Prostate gland (tissue), 2 donors: ENCODE measurements at regions not wholly inside any gene's neighbourhood (a gene's known extent, or its start where the extent isn't known, plus 50 kb on each side); places are given as distances from the start of the nearest gene placed in this dataset.

Experiments
- DNase-seq: peaks from one replicate; pipeline ENCODE4 v3.0.0-alpha.2; 2019; ENCODE audit warnings: low spot score
- H3K27ac ChIP-seq, 2 donors: fragments of 200-600 bp; sonication (generic); 2 replicates each; pipeline ENCODE4 v1.5.1; 2017 to 2019
- H3K27me3 ChIP-seq: fragments of 200-600 bp; sonication (generic); replicated peaks from 2 replicates; pipeline ENCODE4 v1.5.1; 2019; ENCODE audit not compliant: insufficient read depth
- H3K36me3 ChIP-seq, 2 donors: fragments of 200-600 bp; sonication (generic); 1 replicate in 1 of 2; 2 replicates in 1 of 2; pipeline versions ENCODE4 v1.5.1 to v1.8.1; 2017 to 2019
- H3K4me1 ChIP-seq: fragments of 200-600 bp; sonication (generic); replicated peaks from 2 replicates; pipeline ENCODE4 v1.5.1; 2019
- H3K4me3 ChIP-seq, 2 donors: fragments of 200-600 bp; sonication (generic); 2 replicates each; pipeline ENCODE4 v1.5.1; 2017 to 2019
- H3K9me3 ChIP-seq: fragments of 200-600 bp; sonication (generic); 2 replicates; pipeline ENCODE4 v1.5.1; 2017
- POLR2A ChIP-seq: fragments of 450-650 bp; IDR thresholded peaks from one replicate; pipeline ENCODE4 v1.6.1; 2016; ENCODE audit warnings: antibody characterized with exemption, mild to moderate bottlenecking
- POLR2AphosphoS5 ChIP-seq: sonication (generic); formaldehyde crosslinking; IDR thresholded peaks from one replicate; pipeline ENCODE4 v1.6.1; 2017; ENCODE audit warnings: antibody characterized with exemption
- WGBS: methylation state at CpG from one replicate; pipeline ENCODE4 v1.1.5; 2018; 5-methylcytosine and 5-hydroxymethylcytosine counted together
- intact Hi-C: fragments of 100-400 bp; cut with DNase I; formaldehyde crosslinking; loops from one replicate; pipeline ENCODE4 v1.14.2; 2022
- TF ChIP-seq, protein P1 (sequence below), 4 experiments: fragments of 200-600 bp in 2 of 4; fragments of 450-650 bp in 2 of 4; sonication (generic) in 2 of 4; IDR thresholded peaks; 1 replicate in 3 of 4; 2 replicates in 1 of 4; pipeline ENCODE4 v1.5.1; 2016 to 2019; ENCODE audit warnings: antibody characterized with exemption in 4 of 4, mild to moderate bottlenecking in 2 of 4, moderate library complexity in 2 of 4

GRCh38 chr18:78681934-78682333, 297.7 kb upstream of the SALL3 start:
- no peaks in the 10 kb centered on the region for H3K27me3 ChIP-seq
- no peak overlapping the region for H3K27ac ChIP-seq
- H3K4me3 ChIP-seq = no peak overlapping the region
- no peak for DNase-seq
- H3K4me1 ChIP-seq = no peaks in the 10 kb centered on the region
- 97% methylated on average over 12 of the region's 12 CpGs for WGBS
- H3K36me3 ChIP-seq = no peaks in the 10 kb centered on the region
- no peak for TF ChIP-seq POLR2AphosphoS5
- no peak for TF ChIP-seq POLR2A
- TF ChIP-seq, protein P1, sequence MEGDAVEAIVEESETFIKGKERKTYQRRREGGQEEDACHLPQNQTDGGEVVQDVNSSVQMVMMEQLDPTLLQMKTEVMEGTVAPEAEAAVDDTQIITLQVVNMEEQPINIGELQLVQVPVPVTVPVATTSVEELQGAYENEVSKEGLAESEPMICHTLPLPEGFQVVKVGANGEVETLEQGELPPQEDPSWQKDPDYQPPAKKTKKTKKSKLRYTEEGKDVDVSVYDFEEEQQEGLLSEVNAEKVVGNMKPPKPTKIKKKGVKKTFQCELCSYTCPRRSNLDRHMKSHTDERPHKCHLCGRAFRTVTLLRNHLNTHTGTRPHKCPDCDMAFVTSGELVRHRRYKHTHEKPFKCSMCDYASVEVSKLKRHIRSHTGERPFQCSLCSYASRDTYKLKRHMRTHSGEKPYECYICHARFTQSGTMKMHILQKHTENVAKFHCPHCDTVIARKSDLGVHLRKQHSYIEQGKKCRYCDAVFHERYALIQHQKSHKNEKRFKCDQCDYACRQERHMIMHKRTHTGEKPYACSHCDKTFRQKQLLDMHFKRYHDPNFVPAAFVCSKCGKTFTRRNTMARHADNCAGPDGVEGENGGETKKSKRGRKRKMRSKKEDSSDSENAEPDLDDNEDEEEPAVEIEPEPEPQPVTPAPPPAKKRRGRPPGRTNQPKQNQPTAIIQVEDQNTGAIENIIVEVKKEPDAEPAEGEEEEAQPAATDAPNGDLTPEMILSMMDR (IDR thresholded peaks at IDR 0.05) = no peak
- no peaks in the 10 kb centered on the region for H3K9me3 ChIP-seq
- intact Hi-C loops = no loop called here

GRCh38 chr18:78682716-78683115, 296.9 kb upstream of the SALL3 start:
- TF ChIP-seq, protein P1 (IDR thresholded peaks at IDR 0.05) = no peak
- TF ChIP-seq POLR2A (no peak), POLR2AphosphoS5 (no peak)
- no peaks in the 10 kb centered on the region for H3K4me1 ChIP-seq
- no peaks in the 10 kb centered on the region for H3K27me3 ChIP-seq
- H3K4me3 ChIP-seq = no peak overlapping the region
- H3K9me3 ChIP-seq = no peaks in the 10 kb centered on the region
- no peak overlapping the region for H3K27ac ChIP-seq
- 79% methylated on average over 13 of the region's 13 CpGs for WGBS
- H3K36me3 ChIP-seq = no peaks in the 10 kb centered on the region
- no peak for DNase-seq
- intact Hi-C loops = no loop called here

- intact Hi-C loops = no loop called here
- Histone ChIP-seq H3K4me1 (no peaks in the 10 kb centered on the region), H3K9me3 (no peaks in the 10 kb centered on the region), H3K36me3 (no peaks in the 10 kb centered on the region), H3K27ac (no peak overlapping the region), H3K4me3 (no peak overlapping the region), H3K27me3 (no peaks in the 10 kb centered on the region)
- DNase-seq = no peak
- TF ChIP-seq POLR2AphosphoS5 (no peak), POLR2A (no peak)
- TF ChIP-seq, protein P1 (IDR thresholded peaks at IDR 0.05) = no peak
- WGBS = 92% methylated on average over 26 of the region's 26 CpGs
Observed at GRCh38 chr18:78683191-78684010, 296.2 kb upstream of the SALL3 start.

DNA sequence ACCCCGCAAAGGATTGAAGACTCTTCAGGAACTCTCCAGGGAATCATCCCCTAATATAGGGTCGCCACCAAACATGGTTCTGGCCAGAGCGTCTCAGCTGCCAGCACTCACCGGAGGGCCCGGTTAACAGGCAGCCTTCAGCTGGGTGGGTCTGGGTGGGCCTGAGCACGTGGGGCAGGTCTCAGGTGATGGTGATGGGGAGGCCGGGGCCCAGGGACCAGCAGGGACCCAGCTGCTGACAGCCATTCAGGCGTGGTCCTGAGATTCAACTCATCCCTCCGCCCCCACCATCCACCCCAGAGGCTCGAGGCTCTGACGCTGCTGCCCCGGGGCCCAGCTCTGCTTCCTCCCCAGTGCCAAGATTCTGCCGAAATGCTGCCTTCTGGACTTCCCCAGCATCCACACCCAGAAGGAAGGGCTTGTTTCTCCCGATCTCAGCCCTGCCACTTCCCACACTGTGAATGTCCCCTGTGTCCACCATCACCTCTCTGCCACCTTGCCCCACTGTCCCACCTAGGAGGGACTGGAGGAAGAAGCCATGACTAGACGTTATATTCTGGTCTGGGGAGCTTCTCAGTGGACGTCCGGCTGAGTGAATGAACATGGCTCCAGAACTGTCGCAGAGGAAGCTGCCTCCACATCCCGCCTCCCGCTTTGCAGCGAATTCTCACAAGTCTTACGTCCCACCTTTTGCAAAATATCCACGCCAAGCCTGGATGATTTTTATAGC, 294.2 kb upstream of the SALL3 start:
- TF ChIP-seq, protein P1 (IDR thresholded peaks at IDR 0.05) = no peak
- TF ChIP-seq POLR2AphosphoS5 (no peak), POLR2A (no peak)
- intact Hi-C loops = no loop called here
- Histone ChIP-seq H3K36me3 (no peaks in the 10 kb centered on the region), H3K27me3 (no peaks in the 10 kb centered on the region), H3K4me1 (no peaks in the 10 kb centered on the region), H3K27ac (no peak overlapping the region), H3K9me3 (no peaks in the 10 kb centered on the region), H3K4me3 (no peak overlapping the region)
- 84% methylated on average over 22 of the region's 23 CpGs for WGBS
- DNase-seq = no peak
